ENCODE measurements at regions not wholly inside any gene's neighbourhood (a gene's known extent, or its start where the extent isn't known, plus 50 kb on each side); places are given as distances from the start of the nearest gene placed in this dataset.

GRCh38 chr12:58309806-58310205 lies 368.4 kb downstream of the ATP23 start:
- TF ChIP-seq POLR2A (IDR thresholded peaks at IDR 0.05; ENCODE audit: low read depth, low read length): no peak
- no peak for TF ChIP-seq TAF1 (IDR thresholded peaks at IDR 0.05; ENCODE audit: low read depth, low read length)
- no peak for TF ChIP-seq POLR2AphosphoS5 (IDR thresholded peaks at IDR 0.05; ENCODE audit: low read depth, low read length)
- TF ChIP-seq SPI1 (IDR thresholded peaks at IDR 0.05; ENCODE audit: low read depth, low read length): no peak
- TF ChIP-seq PAX5 (IDR thresholded peaks at IDR 0.05; ENCODE audit: insufficient read depth, low read length, severe bottlenecking): no peak
- TF ChIP-seq POU2F2 (IDR thresholded peaks at IDR 0.05; ENCODE audit: low read depth, low read length): no peak
